ENCODE measurements at regions not wholly inside any gene's neighbourhood (a gene's known extent, or its start where the extent isn't known, plus 50 kb on each side); places are given as distances from the start of the nearest gene placed in this dataset.

DNA sequence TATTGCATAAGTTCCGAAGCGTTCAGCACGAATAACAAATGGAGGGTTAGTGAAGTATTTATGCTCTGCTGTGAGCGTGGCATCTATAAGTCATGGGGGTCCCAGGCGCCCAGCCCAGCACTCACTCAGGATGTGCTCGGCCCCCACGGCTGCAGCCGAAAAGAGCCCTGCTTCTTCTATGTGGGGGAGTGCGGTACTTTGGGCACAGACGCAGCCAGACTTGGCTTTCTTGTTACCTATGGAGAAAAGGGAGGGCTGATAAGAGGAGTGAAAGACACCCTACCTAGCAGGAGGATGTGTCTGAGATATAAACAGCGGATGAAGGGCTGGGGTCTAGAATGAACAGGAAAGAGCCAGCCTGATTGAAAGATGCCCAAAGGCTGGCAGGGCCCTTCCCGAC lies 51.4 kb downstream of the MRPL36 start:
- DNase-seq (ENCODE audit: low read depth, low spot score) = no peak

DNA sequence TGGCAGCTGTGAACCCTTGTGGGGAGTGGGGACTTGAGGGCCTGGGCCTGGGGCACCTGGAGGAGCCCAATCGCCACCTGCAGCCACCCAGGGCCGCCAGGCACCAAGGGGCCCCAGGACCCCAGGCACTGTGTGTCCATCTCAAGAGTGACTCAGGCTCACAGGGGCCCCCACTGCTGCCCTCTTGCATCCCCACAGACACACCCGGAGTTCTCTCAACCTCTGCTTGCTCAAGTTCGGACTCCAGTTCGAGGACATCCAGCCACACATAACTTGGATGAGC lies 51.9 kb downstream of the MRPL36 start:
- no peaks in the 10 kb centered on the region for H3K9me3 ChIP-seq (ENCODE audit: insufficient read depth, low read length)
- no peak overlapping the region for H3K4me3 ChIP-seq (ENCODE audit: insufficient read length, low read depth)
- no peak overlapping the region for H3K9ac ChIP-seq (ENCODE audit: insufficient read length, low read depth)
- DNase-seq (ENCODE audit: low read depth, low spot score) = no peak
- TF ChIP-seq SUZ12 (IDR thresholded peaks at IDR 0.05; ENCODE audit: extremely low read depth, insufficient read depth, insufficient read length) (no peak), YY1 (IDR thresholded peaks at IDR 0.05; ENCODE audit: insufficient read depth, insufficient read length) (no peak), ZNF274 (IDR thresholded peaks at IDR 0.05; ENCODE audit: low read depth, low read length) (no peak)
- H3K36me3 ChIP-seq (ENCODE audit: insufficient read depth, insufficient read length, low read length) = no peaks in the 10 kb centered on the region
- H3K27me3 ChIP-seq (ENCODE audit: insufficient read depth, insufficient read length) = no peaks in the 10 kb centered on the region
- H3K4me1 ChIP-seq (ENCODE audit: insufficient read depth, insufficient read length) = peaks cover 3% of the 10 kb centered on the region

More for the DNA sequence above, 51.4 kb downstream of the MRPL36 start:
- TF ChIP-seq SUZ12 (IDR thresholded peaks at IDR 0.05; ENCODE audit: extremely low read depth, insufficient read depth, insufficient read length) (no peak), ZNF274 (IDR thresholded peaks at IDR 0.05; ENCODE audit: low read depth, low read length) (no peak), YY1 (IDR thresholded peaks at IDR 0.05; ENCODE audit: insufficient read depth, insufficient read length) (no peak)
- H3K27me3 ChIP-seq (ENCODE audit: insufficient read depth, insufficient read length) = no peaks in the 10 kb centered on the region
- no peak overlapping the region for H3K4me3 ChIP-seq (ENCODE audit: insufficient read length, low read depth)
- peaks cover 3% of the 10 kb centered on the region for H3K4me1 ChIP-seq (ENCODE audit: insufficient read depth, insufficient read length)
- H3K36me3 ChIP-seq (ENCODE audit: insufficient read depth, insufficient read length, low read length) = no peaks in the 10 kb centered on the region
- H3K9me3 ChIP-seq (ENCODE audit: insufficient read depth, low read length) = no peaks in the 10 kb centered on the region
- H3K9ac ChIP-seq (ENCODE audit: insufficient read length, low read depth) = no peak overlapping the region

DNA sequence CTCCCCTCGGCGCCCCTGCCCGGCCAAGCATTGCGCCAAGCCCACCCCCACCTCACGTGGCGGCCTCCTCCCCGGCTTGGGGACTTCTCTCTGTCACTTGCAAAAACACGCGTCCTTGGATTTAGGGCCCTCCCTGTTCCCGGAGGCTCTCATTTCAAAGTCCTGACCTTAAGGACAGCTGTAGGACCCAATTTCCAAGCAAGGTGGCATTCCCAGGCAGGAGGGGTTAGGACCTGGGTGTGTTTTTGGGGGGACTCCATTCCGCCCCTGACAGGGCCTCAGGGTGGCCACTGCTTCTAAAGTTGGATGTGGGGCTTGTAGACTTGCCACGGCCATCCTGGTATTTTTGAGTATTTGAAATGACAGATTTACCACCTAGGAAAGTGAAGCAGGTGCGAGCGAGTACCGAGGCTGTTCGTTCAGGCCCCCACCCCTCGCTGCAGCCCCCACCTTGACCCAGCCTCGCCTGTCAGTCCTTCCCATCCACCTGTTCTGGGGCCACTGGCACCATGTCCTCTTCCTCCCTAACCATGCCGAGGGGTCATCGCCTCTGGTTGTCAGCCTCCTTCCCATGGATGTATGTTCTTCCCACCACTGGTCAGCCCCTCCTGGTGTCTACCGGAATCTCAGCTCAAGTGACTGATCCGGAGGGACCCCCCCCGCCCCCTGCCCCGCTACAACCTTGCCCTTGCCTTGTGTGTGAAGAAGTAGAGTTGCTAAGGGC lies 52.4 kb downstream of the MRPL36 start:
- DNase-seq (ENCODE audit: low read depth, low spot score) = no peak
- no peak overlapping the region for H3K9ac ChIP-seq (ENCODE audit: insufficient read length, low read depth)
- H3K9me3 ChIP-seq (ENCODE audit: insufficient read depth, low read length) = no peaks in the 10 kb centered on the region
- H3K4me1 ChIP-seq (ENCODE audit: insufficient read depth, insufficient read length) = peaks cover 3% of the 10 kb centered on the region
- no peak overlapping the region for H3K4me3 ChIP-seq (ENCODE audit: insufficient read length, low read depth)
- no peaks in the 10 kb centered on the region for H3K27me3 ChIP-seq (ENCODE audit: insufficient read depth, insufficient read length)
- H3K36me3 ChIP-seq (ENCODE audit: insufficient read depth, insufficient read length, low read length) = no peaks in the 10 kb centered on the region
- TF ChIP-seq SUZ12 (IDR thresholded peaks at IDR 0.05; ENCODE audit: extremely low read depth, insufficient read depth, insufficient read length) (no peak), ZNF274 (IDR thresholded peaks at IDR 0.05; ENCODE audit: low read depth, low read length) (no peak)

DNA sequence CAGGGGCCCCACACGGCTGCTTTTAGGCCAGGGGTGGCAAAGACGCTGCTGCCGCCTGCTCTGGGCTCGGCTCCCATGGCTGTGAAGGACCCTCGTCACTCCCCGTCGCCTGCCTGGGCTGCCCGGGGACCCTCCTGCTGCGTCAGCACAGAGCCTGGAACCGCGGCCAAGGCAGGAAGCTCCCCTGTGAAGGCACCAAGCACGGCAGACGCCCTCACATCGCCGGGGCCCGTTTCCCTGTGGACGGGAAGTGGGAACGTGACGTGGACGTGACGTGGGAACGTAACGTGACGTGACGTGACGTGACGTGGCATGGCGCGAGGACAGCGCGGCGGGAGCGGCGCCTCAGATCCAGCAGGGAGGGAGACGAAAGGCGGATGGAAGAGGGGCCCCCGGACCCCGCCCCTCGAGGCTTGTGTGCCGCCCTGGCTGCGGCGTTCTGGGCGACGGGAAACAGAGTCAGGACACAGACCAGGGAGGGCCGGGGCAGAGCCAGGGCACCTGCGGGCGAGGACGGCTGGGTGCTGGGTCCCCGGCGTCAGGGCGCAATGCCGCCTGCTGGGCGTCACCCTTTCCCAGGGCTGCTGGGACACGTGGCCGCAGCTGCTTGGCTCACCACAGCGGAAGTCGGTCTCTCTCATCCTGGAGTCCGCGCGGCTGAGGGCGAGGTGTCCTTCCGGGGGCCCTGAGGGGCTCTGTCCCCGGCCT lies 53.1 kb downstream of the MRPL36 start:
- Histone ChIP-seq H3K36me3 (ENCODE audit: insufficient read depth, insufficient read length, low read length) (no peaks in the 10 kb centered on the region), H3K4me3 (ENCODE audit: insufficient read length, low read depth) (no peak overlapping the region), H3K9me3 (ENCODE audit: insufficient read depth, low read length) (no peaks in the 10 kb centered on the region), H3K9ac (ENCODE audit: insufficient read length, low read depth) (no peak overlapping the region), H3K27me3 (ENCODE audit: insufficient read depth, insufficient read length) (no peaks in the 10 kb centered on the region), H3K4me1 (ENCODE audit: insufficient read depth, insufficient read length) (peaks cover 3% of the 10 kb centered on the region)
- no peak for DNase-seq (ENCODE audit: low read depth, low spot score)
- no peak for TF ChIP-seq SUZ12 (IDR thresholded peaks at IDR 0.05; ENCODE audit: extremely low read depth, insufficient read depth, insufficient read length)
- no peak for TF ChIP-seq ZNF274 (IDR thresholded peaks at IDR 0.05; ENCODE audit: low read depth, low read length)
- TF ChIP-seq YY1 (IDR thresholded peaks at IDR 0.05; ENCODE audit: insufficient read depth, insufficient read length) = no peak

DNA sequence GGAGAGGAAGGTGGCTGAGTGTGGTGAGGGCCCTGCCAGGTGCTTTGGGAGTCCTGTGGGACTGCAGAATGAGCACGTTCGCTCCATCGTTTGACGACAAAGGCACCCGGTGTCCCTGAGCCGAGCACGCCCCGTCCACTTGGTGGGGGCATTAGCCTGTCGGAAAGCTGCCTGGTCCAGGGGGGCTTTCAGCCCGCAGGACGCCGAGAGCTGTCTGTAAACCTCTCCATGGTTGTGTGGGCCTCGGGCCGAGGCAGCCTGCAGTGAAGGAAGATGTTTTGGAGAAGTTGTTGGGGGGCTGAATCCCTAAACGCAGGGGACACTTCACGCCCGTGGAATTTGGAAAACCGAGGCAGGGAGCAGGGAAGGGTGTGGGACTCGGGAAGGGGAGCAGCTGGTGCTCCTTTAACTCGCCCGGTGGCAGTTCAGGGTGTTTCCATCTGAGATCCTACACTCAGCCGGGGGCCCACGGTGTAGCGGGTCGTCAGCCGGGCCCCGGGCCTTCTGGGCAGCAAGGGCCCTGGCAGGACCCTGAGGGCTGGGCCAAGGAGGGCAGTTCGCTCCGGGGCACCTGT lies 53.8 kb downstream of the MRPL36 start:
- Histone ChIP-seq H3K4me1 (ENCODE audit: insufficient read depth, insufficient read length) (no peaks in the 10 kb centered on the region), H3K4me3 (ENCODE audit: insufficient read length, low read depth) (no peak overlapping the region), H3K36me3 (ENCODE audit: insufficient read depth, insufficient read length, low read length) (no peaks in the 10 kb centered on the region), H3K9ac (ENCODE audit: insufficient read length, low read depth) (no peak overlapping the region), H3K27me3 (ENCODE audit: insufficient read depth, insufficient read length) (no peaks in the 10 kb centered on the region), H3K9me3 (ENCODE audit: insufficient read depth, low read length) (no peaks in the 10 kb centered on the region)
- DNase-seq (ENCODE audit: low read depth, low spot score) = no peak
- TF ChIP-seq ZNF274 (IDR thresholded peaks at IDR 0.05; ENCODE audit: low read depth, low read length) = no peak
- no peak for TF ChIP-seq SUZ12 (IDR thresholded peaks at IDR 0.05; ENCODE audit: extremely low read depth, insufficient read depth, insufficient read length)
- TF ChIP-seq YY1 (IDR thresholded peaks at IDR 0.05; ENCODE audit: insufficient read depth, insufficient read length) = no peak

DNA sequence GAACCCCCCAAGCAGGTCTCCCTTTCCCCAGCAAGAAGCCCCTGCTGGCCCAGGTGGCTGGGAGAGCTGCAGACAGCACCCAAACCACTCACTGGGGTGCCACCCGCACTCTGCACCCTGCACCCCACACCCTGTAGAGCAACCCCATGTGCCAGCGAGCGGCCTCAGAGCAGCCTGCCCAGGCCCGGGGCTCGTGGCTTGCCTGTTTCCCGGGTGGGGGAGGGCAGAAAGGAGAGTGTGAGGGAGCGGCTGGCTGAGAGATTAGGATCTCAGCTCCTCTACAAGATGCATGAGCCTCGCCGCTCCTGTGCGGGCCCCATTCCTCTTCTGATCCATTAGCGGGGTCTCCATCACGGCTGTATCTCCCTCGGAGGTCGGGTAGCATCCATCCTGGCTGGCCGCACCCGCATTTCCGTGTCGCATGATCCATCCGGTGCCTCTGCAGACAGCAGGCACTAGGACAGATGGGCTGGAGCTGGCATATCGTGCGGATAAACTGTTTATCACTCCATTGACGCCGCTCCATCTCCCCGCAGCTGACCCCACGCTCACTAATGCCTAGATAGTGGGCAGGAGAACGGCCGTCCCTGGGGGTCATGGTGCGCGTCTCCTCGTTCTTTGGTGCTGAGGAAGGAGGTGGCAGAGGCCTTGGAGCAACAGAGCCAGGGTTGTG lies 54.4 kb downstream of the MRPL36 start:
- DNase-seq (ENCODE audit: low read depth, low spot score) = no peak
- TF ChIP-seq YY1 (IDR thresholded peaks at IDR 0.05; ENCODE audit: insufficient read depth, insufficient read length) (no peak), SUZ12 (IDR thresholded peaks at IDR 0.05; ENCODE audit: extremely low read depth, insufficient read depth, insufficient read length) (no peak), ZNF274 (IDR thresholded peaks at IDR 0.05; ENCODE audit: low read depth, low read length) (no peak)
- no peaks in the 10 kb centered on the region for H3K27me3 ChIP-seq (ENCODE audit: insufficient read depth, insufficient read length)
- no peaks in the 10 kb centered on the region for H3K4me1 ChIP-seq (ENCODE audit: insufficient read depth, insufficient read length)
- H3K4me3 ChIP-seq (ENCODE audit: insufficient read length, low read depth) = no peak overlapping the region
- H3K36me3 ChIP-seq (ENCODE audit: insufficient read depth, insufficient read length, low read length) = no peaks in the 10 kb centered on the region
- H3K9me3 ChIP-seq (ENCODE audit: insufficient read depth, low read length) = peaks cover 4% of the 10 kb centered on the region; the same call in 1 of the 2 replicates
- no peak overlapping the region for H3K9ac ChIP-seq (ENCODE audit: insufficient read length, low read depth)
